ENCODE measurements at regions not wholly inside any gene's neighbourhood (a gene's known extent, or its start where the extent isn't known, plus 50 kb on each side); places are given as distances from the start of the nearest gene placed in this dataset.

DNA sequence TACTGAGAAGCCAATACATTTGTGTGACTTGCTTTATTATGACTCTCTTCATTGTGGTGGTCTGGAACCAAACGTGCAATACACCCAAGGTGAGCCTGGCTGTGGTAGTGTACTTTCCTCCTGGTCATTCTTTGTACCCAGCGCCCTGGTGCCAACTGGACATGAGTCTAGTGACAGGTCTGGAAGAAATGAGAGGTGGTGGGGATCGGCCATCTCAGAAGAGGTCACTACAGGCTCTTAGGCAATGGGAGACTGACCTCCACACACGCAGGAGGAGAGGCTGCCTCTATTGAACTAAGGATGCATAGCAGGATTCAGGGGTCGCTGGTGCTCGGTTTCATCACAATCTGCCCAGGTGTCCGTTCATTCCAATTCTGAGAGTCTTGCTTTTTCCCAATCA is 56.4 kb upstream of the RTL6 start:
- DNase-seq (ENCODE audit: low spot score), result no peak
- no peak for TF ChIP-seq FOXP1 (CRISPR knock-in tag; IDR thresholded peaks at IDR 0.05; ENCODE audit: borderline replicate concordance)
- no peak for TF ChIP-seq ZNF317 (CRISPR knock-in tag; IDR thresholded peaks at IDR 0.05; ENCODE audit: borderline replicate concordance, low read depth)
- TF ChIP-seq PRRX2 (CRISPR knock-in tag; IDR thresholded peaks at IDR 0.05), result no peak
- TF ChIP-seq, protein P1, sequence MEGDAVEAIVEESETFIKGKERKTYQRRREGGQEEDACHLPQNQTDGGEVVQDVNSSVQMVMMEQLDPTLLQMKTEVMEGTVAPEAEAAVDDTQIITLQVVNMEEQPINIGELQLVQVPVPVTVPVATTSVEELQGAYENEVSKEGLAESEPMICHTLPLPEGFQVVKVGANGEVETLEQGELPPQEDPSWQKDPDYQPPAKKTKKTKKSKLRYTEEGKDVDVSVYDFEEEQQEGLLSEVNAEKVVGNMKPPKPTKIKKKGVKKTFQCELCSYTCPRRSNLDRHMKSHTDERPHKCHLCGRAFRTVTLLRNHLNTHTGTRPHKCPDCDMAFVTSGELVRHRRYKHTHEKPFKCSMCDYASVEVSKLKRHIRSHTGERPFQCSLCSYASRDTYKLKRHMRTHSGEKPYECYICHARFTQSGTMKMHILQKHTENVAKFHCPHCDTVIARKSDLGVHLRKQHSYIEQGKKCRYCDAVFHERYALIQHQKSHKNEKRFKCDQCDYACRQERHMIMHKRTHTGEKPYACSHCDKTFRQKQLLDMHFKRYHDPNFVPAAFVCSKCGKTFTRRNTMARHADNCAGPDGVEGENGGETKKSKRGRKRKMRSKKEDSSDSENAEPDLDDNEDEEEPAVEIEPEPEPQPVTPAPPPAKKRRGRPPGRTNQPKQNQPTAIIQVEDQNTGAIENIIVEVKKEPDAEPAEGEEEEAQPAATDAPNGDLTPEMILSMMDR (IDR thresholded peaks at IDR 0.05), result no peak
- TF ChIP-seq ATF1 (CRISPR knock-in tag; IDR thresholded peaks at IDR 0.05), result no peak
- no peak for TF ChIP-seq TP53 (CRISPR knock-in tag; IDR thresholded peaks at IDR 0.05)
- no peak for TF ChIP-seq HMGA2 (CRISPR knock-in tag; IDR thresholded peaks at IDR 0.05)
- TF ChIP-seq, protein P2, sequence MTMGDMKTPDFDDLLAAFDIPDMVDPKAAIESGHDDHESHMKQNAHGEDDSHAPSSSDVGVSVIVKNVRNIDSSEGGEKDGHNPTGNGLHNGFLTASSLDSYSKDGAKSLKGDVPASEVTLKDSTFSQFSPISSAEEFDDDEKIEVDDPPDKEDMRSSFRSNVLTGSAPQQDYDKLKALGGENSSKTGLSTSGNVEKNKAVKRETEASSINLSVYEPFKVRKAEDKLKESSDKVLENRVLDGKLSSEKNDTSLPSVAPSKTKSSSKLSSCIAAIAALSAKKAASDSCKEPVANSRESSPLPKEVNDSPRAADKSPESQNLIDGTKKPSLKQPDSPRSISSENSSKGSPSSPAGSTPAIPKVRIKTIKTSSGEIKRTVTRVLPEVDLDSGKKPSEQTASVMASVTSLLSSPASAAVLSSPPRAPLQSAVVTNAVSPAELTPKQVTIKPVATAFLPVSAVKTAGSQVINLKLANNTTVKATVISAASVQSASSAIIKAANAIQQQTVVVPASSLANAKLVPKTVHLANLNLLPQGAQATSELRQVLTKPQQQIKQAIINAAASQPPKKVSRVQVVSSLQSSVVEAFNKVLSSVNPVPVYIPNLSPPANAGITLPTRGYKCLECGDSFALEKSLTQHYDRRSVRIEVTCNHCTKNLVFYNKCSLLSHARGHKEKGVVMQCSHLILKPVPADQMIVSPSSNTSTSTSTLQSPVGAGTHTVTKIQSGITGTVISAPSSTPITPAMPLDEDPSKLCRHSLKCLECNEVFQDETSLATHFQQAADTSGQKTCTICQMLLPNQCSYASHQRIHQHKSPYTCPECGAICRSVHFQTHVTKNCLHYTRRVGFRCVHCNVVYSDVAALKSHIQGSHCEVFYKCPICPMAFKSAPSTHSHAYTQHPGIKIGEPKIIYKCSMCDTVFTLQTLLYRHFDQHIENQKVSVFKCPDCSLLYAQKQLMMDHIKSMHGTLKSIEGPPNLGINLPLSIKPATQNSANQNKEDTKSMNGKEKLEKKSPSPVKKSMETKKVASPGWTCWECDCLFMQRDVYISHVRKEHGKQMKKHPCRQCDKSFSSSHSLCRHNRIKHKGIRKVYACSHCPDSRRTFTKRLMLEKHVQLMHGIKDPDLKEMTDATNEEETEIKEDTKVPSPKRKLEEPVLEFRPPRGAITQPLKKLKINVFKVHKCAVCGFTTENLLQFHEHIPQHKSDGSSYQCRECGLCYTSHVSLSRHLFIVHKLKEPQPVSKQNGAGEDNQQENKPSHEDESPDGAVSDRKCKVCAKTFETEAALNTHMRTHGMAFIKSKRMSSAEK (CRISPR knock-in tag; IDR thresholded peaks at IDR 0.05; ENCODE audit: borderline replicate concordance), result no peak
- TF ChIP-seq, protein P3, sequence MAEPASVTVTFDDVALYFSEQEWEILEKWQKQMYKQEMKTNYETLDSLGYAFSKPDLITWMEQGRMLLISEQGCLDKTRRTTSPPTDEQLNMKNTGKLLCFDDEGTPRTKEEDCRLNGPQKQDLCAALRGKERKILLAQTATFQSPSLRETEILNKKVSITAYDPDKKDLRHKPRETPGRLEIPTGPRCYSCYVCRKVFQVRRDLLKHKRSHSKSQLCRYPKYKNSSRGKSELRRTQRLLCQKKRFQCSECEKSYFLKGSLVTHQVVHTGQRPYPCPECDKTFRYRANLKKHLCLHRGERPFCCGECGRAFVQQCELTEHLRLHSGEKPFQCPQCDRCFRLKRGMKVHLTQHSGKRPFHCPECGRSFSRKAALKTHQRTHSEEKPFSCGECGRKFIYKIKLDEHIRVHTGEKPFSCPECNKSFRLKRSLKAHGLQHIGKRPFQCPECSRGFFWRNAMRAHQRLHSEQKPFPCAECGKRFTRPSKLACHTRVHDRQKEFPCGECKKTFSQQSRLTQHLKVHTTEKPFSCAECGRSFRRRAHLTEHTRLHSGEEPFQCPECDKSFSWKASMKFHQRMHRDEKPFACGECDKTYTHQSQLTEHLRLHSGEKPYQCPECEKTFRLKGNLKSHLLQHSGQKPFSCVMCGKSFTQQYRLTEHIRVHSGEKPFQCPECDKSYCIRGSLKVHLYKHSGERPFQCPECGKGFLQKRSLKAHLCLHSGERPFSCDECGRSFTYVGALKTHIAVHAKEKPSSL (CRISPR knock-in tag; conservative IDR thresholded peaks at IDR 0.05), result no peak
- no peak for TF ChIP-seq ZNF671 (CRISPR knock-in tag; IDR thresholded peaks at IDR 0.05)
- no peak for TF ChIP-seq RORB (CRISPR knock-in tag; IDR thresholded peaks at IDR 0.05)
- TF ChIP-seq IRF2 (CRISPR knock-in tag; IDR thresholded peaks at IDR 0.05; ENCODE audit: borderline replicate concordance, low read depth), result no peak
- TF ChIP-seq, protein P4, sequence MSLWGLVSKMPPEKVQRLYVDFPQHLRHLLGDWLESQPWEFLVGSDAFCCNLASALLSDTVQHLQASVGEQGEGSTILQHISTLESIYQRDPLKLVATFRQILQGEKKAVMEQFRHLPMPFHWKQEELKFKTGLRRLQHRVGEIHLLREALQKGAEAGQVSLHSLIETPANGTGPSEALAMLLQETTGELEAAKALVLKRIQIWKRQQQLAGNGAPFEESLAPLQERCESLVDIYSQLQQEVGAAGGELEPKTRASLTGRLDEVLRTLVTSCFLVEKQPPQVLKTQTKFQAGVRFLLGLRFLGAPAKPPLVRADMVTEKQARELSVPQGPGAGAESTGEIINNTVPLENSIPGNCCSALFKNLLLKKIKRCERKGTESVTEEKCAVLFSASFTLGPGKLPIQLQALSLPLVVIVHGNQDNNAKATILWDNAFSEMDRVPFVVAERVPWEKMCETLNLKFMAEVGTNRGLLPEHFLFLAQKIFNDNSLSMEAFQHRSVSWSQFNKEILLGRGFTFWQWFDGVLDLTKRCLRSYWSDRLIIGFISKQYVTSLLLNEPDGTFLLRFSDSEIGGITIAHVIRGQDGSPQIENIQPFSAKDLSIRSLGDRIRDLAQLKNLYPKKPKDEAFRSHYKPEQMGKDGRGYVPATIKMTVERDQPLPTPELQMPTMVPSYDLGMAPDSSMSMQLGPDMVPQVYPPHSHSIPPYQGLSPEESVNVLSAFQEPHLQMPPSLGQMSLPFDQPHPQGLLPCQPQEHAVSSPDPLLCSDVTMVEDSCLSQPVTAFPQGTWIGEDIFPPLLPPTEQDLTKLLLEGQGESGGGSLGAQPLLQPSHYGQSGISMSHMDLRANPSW (CRISPR knock-in tag; conservative IDR thresholded peaks at IDR 0.05; ENCODE audit: low read depth), result no peak
- TF ChIP-seq KAT7 (CRISPR knock-in tag; IDR thresholded peaks at IDR 0.05; ENCODE audit: borderline replicate concordance), result no peak
- TF ChIP-seq, protein P5, sequence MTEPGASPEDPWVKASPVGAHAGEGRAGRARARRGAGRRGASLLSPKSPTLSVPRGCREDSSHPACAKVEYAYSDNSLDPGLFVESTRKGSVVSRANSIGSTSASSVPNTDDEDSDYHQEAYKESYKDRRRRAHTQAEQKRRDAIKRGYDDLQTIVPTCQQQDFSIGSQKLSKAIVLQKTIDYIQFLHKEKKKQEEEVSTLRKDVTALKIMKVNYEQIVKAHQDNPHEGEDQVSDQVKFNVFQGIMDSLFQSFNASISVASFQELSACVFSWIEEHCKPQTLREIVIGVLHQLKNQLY (CRISPR knock-in tag; IDR thresholded peaks at IDR 0.05), result no peak
- no peak for TF ChIP-seq ZNF423 (CRISPR knock-in tag; IDR thresholded peaks at IDR 0.05)
- no peak for TF ChIP-seq CREM (CRISPR knock-in tag; IDR thresholded peaks at IDR 0.05)
- TF ChIP-seq, protein P6, sequence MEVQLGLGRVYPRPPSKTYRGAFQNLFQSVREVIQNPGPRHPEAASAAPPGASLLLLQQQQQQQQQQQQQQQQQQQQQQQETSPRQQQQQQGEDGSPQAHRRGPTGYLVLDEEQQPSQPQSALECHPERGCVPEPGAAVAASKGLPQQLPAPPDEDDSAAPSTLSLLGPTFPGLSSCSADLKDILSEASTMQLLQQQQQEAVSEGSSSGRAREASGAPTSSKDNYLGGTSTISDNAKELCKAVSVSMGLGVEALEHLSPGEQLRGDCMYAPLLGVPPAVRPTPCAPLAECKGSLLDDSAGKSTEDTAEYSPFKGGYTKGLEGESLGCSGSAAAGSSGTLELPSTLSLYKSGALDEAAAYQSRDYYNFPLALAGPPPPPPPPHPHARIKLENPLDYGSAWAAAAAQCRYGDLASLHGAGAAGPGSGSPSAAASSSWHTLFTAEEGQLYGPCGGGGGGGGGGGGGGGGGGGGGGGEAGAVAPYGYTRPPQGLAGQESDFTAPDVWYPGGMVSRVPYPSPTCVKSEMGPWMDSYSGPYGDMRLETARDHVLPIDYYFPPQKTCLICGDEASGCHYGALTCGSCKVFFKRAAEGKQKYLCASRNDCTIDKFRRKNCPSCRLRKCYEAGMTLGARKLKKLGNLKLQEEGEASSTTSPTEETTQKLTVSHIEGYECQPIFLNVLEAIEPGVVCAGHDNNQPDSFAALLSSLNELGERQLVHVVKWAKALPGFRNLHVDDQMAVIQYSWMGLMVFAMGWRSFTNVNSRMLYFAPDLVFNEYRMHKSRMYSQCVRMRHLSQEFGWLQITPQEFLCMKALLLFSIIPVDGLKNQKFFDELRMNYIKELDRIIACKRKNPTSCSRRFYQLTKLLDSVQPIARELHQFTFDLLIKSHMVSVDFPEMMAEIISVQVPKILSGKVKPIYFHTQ (CRISPR knock-in tag; IDR thresholded peaks at IDR 0.05), result no peak
- TF ChIP-seq, protein P7, sequence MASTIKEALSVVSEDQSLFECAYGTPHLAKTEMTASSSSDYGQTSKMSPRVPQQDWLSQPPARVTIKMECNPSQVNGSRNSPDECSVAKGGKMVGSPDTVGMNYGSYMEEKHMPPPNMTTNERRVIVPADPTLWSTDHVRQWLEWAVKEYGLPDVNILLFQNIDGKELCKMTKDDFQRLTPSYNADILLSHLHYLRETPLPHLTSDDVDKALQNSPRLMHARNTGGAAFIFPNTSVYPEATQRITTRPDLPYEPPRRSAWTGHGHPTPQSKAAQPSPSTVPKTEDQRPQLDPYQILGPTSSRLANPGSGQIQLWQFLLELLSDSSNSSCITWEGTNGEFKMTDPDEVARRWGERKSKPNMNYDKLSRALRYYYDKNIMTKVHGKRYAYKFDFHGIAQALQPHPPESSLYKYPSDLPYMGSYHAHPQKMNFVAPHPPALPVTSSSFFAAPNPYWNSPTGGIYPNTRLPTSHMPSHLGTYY (CRISPR knock-in tag; IDR thresholded peaks at IDR 0.05), result no peak
- TF ChIP-seq EMX1 (CRISPR knock-in tag; IDR thresholded peaks at IDR 0.05), result no peak
- no peak overlapping the region for H3K4me3 Mint-ChIP-seq
- no peaks in the 10 kb centered on the region for H3K36me3 Mint-ChIP-seq
- ATAC-seq, result no peak
- ChIA-PET POLR2A (no interaction called here), CTCF (no interaction called here)
- no peak overlapping the region for H3K27ac Mint-ChIP-seq
- H3K4me1 Mint-ChIP-seq, result peaks cover 2% of the 10 kb centered on the region; the same call in 1 of the 2 replicates
- peaks cover 5% of the 10 kb centered on the region; the same call in 1 of the 2 replicates for H3K27me3 Mint-ChIP-seq (ENCODE audit: low read depth)
- H3K9me3 Mint-ChIP-seq, result no peaks in the 10 kb centered on the region

Measured in WTC11 (cell line).